ENCODE measurements at regions not wholly inside any gene's neighbourhood (a gene's known extent, or its start where the extent isn't known, plus 50 kb on each side); places are given as distances from the start of the nearest gene placed in this dataset.
"Not testable (repeated sequence)": the region's sequence is repeated elsewhere in the genome, so short reads cannot be mapped to it uniquely, and the experiment has no call there.

- DNase-seq (ENCODE audit: low spot score) (no peak), ATAC-seq (no peak)
These were observed 847.7 kb downstream of the NCAM2 start for GRCh38 chr21:21845901-21846300.

- no peak for ATAC-seq
- no peak for DNase-seq (ENCODE audit: low spot score)
These were observed 853.0 kb downstream of the NCAM2 start for GRCh38 chr21:21851205-21851604.

- DNase-seq (ENCODE audit: low spot score) (no peak), ATAC-seq (no peak)
These were observed 853.4 kb downstream of the NCAM2 start for GRCh38 chr21:21851657-21852056.

GRCh38 chr21:21858502-21859334 is 860.5 kb downstream of the NCAM2 start:
- no peak for ATAC-seq
- no peak for DNase-seq (ENCODE audit: low spot score)

GRCh38 chr21:21860888-21861287 is 862.7 kb downstream of the NCAM2 start:
- no peak for DNase-seq (ENCODE audit: low spot score)
- ATAC-seq = no peak

- DNase-seq (ENCODE audit: low spot score) (no peak), ATAC-seq (no peak)
These were observed 866.2 kb downstream of the NCAM2 start for GRCh38 chr21:21864321-21864840.

- peak; percentile 72 for ATAC-seq
These were observed 899.2 kb downstream of the NCAM2 start for GRCh38 chr21:21897275-21897883.

GRCh38 chr21:21898801-21899200 is 900.6 kb downstream of the NCAM2 start:
- no peak for DNase-seq (ENCODE audit: low spot score)
- ATAC-seq = no peak

More at GRCh38 chr21:21897275-21897883, 899.2 kb downstream of the NCAM2 start:
- no peak for DNase-seq (ENCODE audit: low spot score)

- not testable (repeated sequence) for DNase-seq (ENCODE audit: low spot score); ATAC-seq
These were observed 904.2 kb downstream of the NCAM2 start for GRCh38 chr21:21902416-21902815.

- ATAC-seq (no peak), DNase-seq (ENCODE audit: low spot score) (no peak)
These were observed 909.1 kb downstream of the NCAM2 start for GRCh38 chr21:21907271-21907670.

- no peak for ATAC-seq
- DNase-seq (ENCODE audit: low spot score) = no peak
These were observed 917.6 kb downstream of the NCAM2 start for GRCh38 chr21:21915816-21916215.

- no peak for DNase-seq (ENCODE audit: low spot score)
- peak; percentile 85 for ATAC-seq
These were observed 923.4 kb downstream of the NCAM2 start for GRCh38 chr21:21921410-21922232.

- ATAC-seq = peak; percentile 68
These were observed 931.0 kb downstream of the NCAM2 start for GRCh38 chr21:21929226-21929625.

GRCh38 chr21:21929789-21930188 is 931.6 kb downstream of the NCAM2 start:
- no peak for ATAC-seq
- DNase-seq (ENCODE audit: low spot score) = no peak

More at GRCh38 chr21:21929226-21929625, 931.0 kb downstream of the NCAM2 start:
- DNase-seq (ENCODE audit: low spot score) = no peak

- ATAC-seq (no peak), DNase-seq (ENCODE audit: low spot score) (no peak)
These were observed 954.4 kb downstream of the NCAM2 start for GRCh38 chr21:21952566-21952965.

GRCh38 chr21:21955204-21955603 is 957.0 kb downstream of the NCAM2 start:
- ATAC-seq (no peak), DNase-seq (ENCODE audit: low spot score) (no peak)

GRCh38 chr21:21957490-21957889 is 959.3 kb downstream of the NCAM2 start:
- no peak for ATAC-seq

GRCh38 chr21:21963911-21964310 is 965.7 kb downstream of the NCAM2 start:
- ATAC-seq = no peak
- no peak for DNase-seq (ENCODE audit: low spot score)

More at GRCh38 chr21:21957490-21957889, 959.3 kb downstream of the NCAM2 start:
- no peak for DNase-seq (ENCODE audit: low spot score)

GRCh38 chr21:21968810-21969209 is 970.6 kb downstream of the NCAM2 start:
- ATAC-seq (no peak), DNase-seq (ENCODE audit: low spot score) (no peak)

- ATAC-seq (no peak), DNase-seq (ENCODE audit: low spot score) (no peak)
These were observed 971.0 kb downstream of the NCAM2 start for GRCh38 chr21:21969211-21969610.

GRCh38 chr21:21971384-21971783 is 973.2 kb downstream of the NCAM2 start:
- ATAC-seq (no peak), DNase-seq (ENCODE audit: low spot score) (no peak)

All from left lobe of liver (tissue), 2 donors.